ENCODE measurements at regions not wholly inside any gene's neighbourhood (a gene's known extent, or its start where the extent isn't known, plus 50 kb on each side); places are given as distances from the start of the nearest gene placed in this dataset.
"Not testable (repeated sequence)": the region's sequence is repeated elsewhere in the genome, so short reads cannot be mapped to it uniquely, and the experiment has no call there.

GRCh38 chr12:5102806-5103205 is 59.1 kb downstream of the KCNA5 start:
- TF ChIP-seq CTCF (IDR thresholded peaks at IDR 0.05; ENCODE audit: low read depth, low read length, missing control alignments) = no peak
- no peak overlapping the region for H3K4me3 ChIP-seq (replicated peaks; ENCODE audit: low read depth, low read length)
- DNase-seq (ENCODE audit: extremely low read depth, low read depth) = no peak

DNA sequence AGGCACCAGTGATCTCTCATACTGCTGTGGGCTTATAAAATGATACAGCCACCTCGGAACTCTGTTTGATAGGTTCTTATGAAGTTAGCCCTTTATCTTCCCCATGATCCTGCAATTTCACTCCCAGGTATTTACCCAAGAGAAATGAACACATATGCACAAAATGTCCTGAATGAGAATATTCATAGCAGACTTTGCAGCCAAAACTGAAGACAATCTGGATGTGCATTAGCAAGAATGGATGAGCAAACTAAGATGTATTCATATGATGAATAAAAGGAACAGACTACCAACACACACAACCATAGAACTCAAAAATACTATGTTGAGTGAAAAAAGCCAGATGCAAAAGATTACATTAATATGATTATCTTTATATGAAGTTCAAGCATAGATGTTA is 66.7 kb downstream of the KCNA5 start:
- no peak for TF ChIP-seq CTCF (IDR thresholded peaks at IDR 0.05; ENCODE audit: low read depth, low read length, missing control alignments)
- no peak overlapping the region for H3K4me3 ChIP-seq (replicated peaks; ENCODE audit: low read depth, low read length)
- DNase-seq (ENCODE audit: extremely low read depth, low read depth) = no peak

- no peak for TF ChIP-seq CTCF (IDR thresholded peaks at IDR 0.05; ENCODE audit: low read depth, low read length, missing control alignments)
- H3K4me3 ChIP-seq (replicated peaks; ENCODE audit: low read depth, low read length) = no peak overlapping the region
- no peak for DNase-seq (ENCODE audit: extremely low read depth, low read depth)
Observed at GRCh38 chr12:5114436-5114835, 70.8 kb downstream of the KCNA5 start.

DNA sequence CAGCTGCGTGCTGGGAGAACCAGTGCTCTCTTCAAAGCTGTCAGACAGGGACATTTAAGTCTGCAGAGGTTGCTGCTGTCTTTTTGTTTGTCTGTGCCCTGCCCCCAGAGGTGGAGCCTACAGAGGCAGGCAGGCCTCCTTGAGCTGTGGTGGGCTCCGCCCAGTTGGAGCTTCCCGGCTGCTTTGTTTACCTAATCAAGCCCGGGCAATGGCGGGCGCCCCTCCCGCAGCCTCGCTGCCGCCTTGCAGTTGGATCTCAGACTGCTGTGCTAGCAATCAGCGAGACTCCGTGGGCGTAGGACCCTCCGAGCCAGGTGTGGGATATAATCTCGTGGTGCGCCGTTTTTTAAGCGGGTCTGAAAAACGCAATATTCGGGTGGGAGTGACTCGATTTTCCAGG is 78.1 kb downstream of the KCNA5 start:
- H3K4me3 ChIP-seq (replicated peaks; ENCODE audit: low read depth, low read length); DNase-seq (ENCODE audit: extremely low read depth, low read depth): not testable (repeated sequence)

DNA sequence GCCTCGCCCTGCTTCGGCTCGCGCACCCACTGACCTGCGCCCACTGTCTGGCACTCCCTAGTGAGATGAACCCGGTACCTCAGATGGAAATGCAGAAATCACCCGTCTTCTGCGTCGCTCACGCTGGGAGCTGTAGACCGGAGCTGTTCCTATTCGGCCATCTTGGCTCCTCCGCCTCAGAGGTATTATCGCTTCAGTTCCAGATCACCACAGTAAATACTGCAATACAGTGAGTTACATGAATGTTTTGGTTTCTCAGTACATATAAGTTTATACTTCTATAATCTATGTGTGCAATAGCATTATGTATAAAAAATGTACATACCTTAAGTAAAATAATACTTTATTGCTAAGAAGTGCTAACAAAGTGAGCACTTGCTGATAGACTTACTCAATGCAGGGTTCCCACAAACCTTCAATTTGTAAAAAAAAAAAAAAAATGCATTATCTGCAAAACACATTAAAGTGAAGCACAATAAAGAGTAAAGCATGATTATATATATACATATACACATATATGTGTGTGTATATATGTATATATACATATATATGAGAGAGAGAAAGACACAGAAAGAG is 78.7 kb downstream of the KCNA5 start:
- H3K4me3 ChIP-seq (replicated peaks; ENCODE audit: low read depth, low read length); DNase-seq (ENCODE audit: extremely low read depth, low read depth): not testable (repeated sequence)

DNA sequence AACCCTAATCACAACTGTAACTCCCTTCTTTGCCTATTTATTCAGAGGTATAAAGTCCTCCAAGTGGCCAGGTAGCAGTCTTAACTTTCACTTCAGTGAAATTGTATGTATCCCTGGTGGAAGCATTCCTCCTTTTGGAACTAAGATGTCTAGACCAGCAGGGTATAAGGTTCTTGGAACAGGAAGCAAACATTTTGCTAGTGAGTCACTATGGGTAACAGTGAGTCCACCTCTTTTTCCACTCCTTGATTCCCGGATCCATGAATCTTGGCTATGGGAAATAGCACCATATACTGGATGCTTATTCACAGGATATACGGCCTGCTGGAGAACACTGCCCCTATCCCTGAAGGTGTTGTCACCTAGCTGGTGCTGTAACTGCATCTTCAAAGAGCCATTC is 80.2 kb downstream of the KCNA5 start:
- DNase-seq (ENCODE audit: extremely low read depth, low read depth) = no peak
- TF ChIP-seq CTCF (IDR thresholded peaks at IDR 0.05; ENCODE audit: low read depth, low read length, missing control alignments) = no peak
- H3K4me3 ChIP-seq (replicated peaks; ENCODE audit: low read depth, low read length) = no peak overlapping the region

DNA sequence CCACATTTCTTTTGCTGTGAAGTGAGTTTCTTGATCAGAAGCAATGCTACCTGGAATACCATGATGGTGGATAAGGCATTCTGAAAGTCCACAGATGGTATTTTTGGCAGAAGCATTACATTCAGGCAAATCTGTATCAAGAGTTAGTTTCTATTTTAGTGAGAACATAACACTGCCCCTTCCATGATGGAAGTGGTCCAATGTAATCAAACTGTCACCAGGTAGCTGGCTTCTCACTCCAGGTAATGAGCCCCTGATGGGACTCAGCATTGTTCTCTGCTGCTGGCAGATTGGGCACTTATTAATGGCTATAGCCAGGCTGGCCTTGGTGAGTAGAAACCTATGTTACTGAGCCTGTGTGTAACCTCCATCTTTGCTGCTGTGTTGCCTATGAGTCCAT is 80.7 kb downstream of the KCNA5 start:
- no peak for DNase-seq (ENCODE audit: extremely low read depth, low read depth)
- no peak for TF ChIP-seq CTCF (IDR thresholded peaks at IDR 0.05; ENCODE audit: low read depth, low read length, missing control alignments)
- no peak overlapping the region for H3K4me3 ChIP-seq (replicated peaks; ENCODE audit: low read depth, low read length)

DNA sequence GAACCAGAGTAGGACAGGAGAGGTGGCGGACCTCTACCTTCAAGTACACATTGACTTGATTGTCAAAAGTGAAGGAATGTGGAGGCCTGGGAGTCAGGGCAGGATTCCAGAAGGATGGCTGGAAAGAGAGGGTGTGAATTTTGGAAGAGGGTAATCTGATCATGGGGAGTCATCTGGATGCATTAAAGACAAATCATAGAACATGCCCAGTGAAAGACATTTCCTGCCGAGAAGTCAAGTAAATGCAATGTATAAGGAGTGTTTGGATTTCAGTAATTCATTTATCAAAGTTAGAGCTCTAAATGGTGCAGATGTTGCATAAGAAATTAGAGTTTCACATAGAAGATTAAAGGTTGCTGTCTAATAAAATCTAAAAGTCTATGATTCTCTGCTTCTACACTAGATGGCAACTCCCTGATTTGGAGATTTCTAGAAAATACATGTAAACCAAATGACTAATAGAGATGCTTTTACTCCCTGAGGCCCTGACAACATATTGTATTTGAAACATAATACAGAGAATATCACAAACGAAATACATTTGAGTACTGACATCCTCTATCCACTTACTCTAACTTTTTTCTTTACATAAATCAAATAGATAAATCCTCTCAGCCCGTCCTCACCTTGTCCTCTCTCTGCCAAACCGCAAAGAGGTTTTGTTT is 91.3 kb downstream of the KCNA5 start:
- no peak for TF ChIP-seq CTCF (IDR thresholded peaks at IDR 0.05; ENCODE audit: low read depth, low read length, missing control alignments)
- H3K4me3 ChIP-seq (replicated peaks; ENCODE audit: low read depth, low read length) = no peak overlapping the region
- no peak for DNase-seq (ENCODE audit: extremely low read depth, low read depth)
